ENCODE measurements at regions not wholly inside any gene's neighbourhood (a gene's known extent, or its start where the extent isn't known, plus 50 kb on each side); places are given as distances from the start of the nearest gene placed in this dataset.
"Not testable (repeated sequence)": the region's sequence is repeated elsewhere in the genome, so short reads cannot be mapped to it uniquely, and the experiment has no call there.

- ATAC-seq (no peak), DNase-seq (no peak)
- intact Hi-C loops (cut with DNase I) = no loop called here
These were observed 573.2 kb downstream of the SOX5 start for GRCh38 chr12:23376238-23376637.

GRCh38 chr12:23380419-23381100 is 568.9 kb downstream of the SOX5 start:
- intact Hi-C loops (cut with DNase I) = no loop called here
- DNase-seq (no peak), ATAC-seq (no peak)

- intact Hi-C loops (cut with DNase I); ATAC-seq; DNase-seq: not testable (repeated sequence)
These were observed 560.6 kb downstream of the SOX5 start for GRCh38 chr12:23388898-23389297.

GRCh38 chr12:23389315-23389714 is 560.2 kb downstream of the SOX5 start:
- ATAC-seq; intact Hi-C loops (cut with DNase I); DNase-seq: not testable (repeated sequence)

- ATAC-seq = no peak
- DNase-seq = no peak
- intact Hi-C loops (cut with DNase I) = no loop called here
These were observed 550.0 kb downstream of the SOX5 start for GRCh38 chr12:23399402-23399933.

GRCh38 chr12:23415180-23415579 is 534.3 kb downstream of the SOX5 start:
- peak in 1 of 2 donors; percentile 68 for ATAC-seq
- no peak for DNase-seq
- intact Hi-C loops (cut with DNase I) = no loop called here

GRCh38 chr12:23421556-23421955 is 527.9 kb downstream of the SOX5 start:
- ATAC-seq (no peak), DNase-seq (no peak)
- intact Hi-C loops (cut with DNase I) = no loop called here

- no peak for DNase-seq
- ATAC-seq = no peak
- intact Hi-C loops (cut with DNase I) = no loop called here
These were observed 526.3 kb downstream of the SOX5 start for GRCh38 chr12:23423097-23423687.

GRCh38 chr12:23423796-23424195 is 525.7 kb downstream of the SOX5 start:
- no peak for DNase-seq

GRCh38 chr12:23424685-23425084 is 524.8 kb downstream of the SOX5 start:
- ATAC-seq (no peak), DNase-seq (no peak)
- intact Hi-C loops (cut with DNase I) = no loop called here

More at GRCh38 chr12:23423796-23424195, 525.7 kb downstream of the SOX5 start:
- intact Hi-C loops (cut with DNase I) = no loop called here
- ATAC-seq = no peak

GRCh38 chr12:23426328-23426727 is 523.1 kb downstream of the SOX5 start:
- ATAC-seq = no peak

GRCh38 chr12:23428758-23429157 is 520.7 kb downstream of the SOX5 start:
- intact Hi-C loops (cut with DNase I) = no loop called here

More at GRCh38 chr12:23426328-23426727, 523.1 kb downstream of the SOX5 start:
- intact Hi-C loops (cut with DNase I) = no loop called here
- DNase-seq = no peak

GRCh38 chr12:23431006-23431405 is 518.5 kb downstream of the SOX5 start:
- DNase-seq (no peak), ATAC-seq (no peak)
- intact Hi-C loops (cut with DNase I) = no loop called here

More at GRCh38 chr12:23428758-23429157, 520.7 kb downstream of the SOX5 start:
- no peak for DNase-seq
- ATAC-seq = no peak

- no peak for DNase-seq
- intact Hi-C loops (cut with DNase I) = no loop called here
- no peak for ATAC-seq
These were observed 516.3 kb downstream of the SOX5 start for GRCh38 chr12:23433121-23433520.

GRCh38 chr12:23434154-23434553 is 515.3 kb downstream of the SOX5 start:
- intact Hi-C loops (cut with DNase I) = no loop called here
- ATAC-seq (no peak), DNase-seq (no peak)

GRCh38 chr12:23446746-23447145 is 502.7 kb downstream of the SOX5 start:
- DNase-seq = no peak
- intact Hi-C loops (cut with DNase I) = no loop called here
- ATAC-seq = no peak

GRCh38 chr12:23450810-23451209 is 498.7 kb downstream of the SOX5 start:
- no peak for ATAC-seq
- DNase-seq = no peak
- intact Hi-C loops (cut with DNase I) = no loop called here

GRCh38 chr12:23455283-23455682 is 494.2 kb downstream of the SOX5 start:
- intact Hi-C loops (cut with DNase I) = no loop called here
- ATAC-seq = no peak
- DNase-seq = no peak

GRCh38 chr12:23458640-23459039 is 490.8 kb downstream of the SOX5 start:
- no peak for ATAC-seq
- intact Hi-C loops (cut with DNase I) = no loop called here
- no peak for DNase-seq

- intact Hi-C loops (cut with DNase I) = no loop called here
- DNase-seq = no peak
- no peak for ATAC-seq
These were observed 486.9 kb downstream of the SOX5 start for GRCh38 chr12:23462546-23462945.

GRCh38 chr12:23463172-23463571 is 486.3 kb downstream of the SOX5 start:
- ATAC-seq (no peak), DNase-seq (no peak)
- intact Hi-C loops (cut with DNase I) = no loop called here

Measured in left cardiac atrium (tissue), 4 donors.